Stimulated activated CD8-positive, alpha-beta memory T cell treated with anti-CD3 and anti-CD28 coated beads, Interleukin-12 subunit alpha, Interleukin-12 subunit beta, amount 100 ng/mL, for 24 hours (primary cell): ENCODE measurements at regions not wholly inside any gene's neighbourhood (a gene's known extent, or its start where the extent isn't known, plus 50 kb on each side); places are given as distances from the start of the nearest gene placed in this dataset.
"Not testable (repeated sequence)": the region's sequence is repeated elsewhere in the genome, so short reads cannot be mapped to it uniquely, and the experiment has no call there.

ENCODE experiments used
- DNase-seq: peaks from one replicate; pipeline ENCODE4 v3.0.0-alpha.2; 2020; ENCODE audit errors: extremely low read depth

- no peak for DNase-seq
These were observed 131.3 kb upstream of the ADRA1B start for GRCh38 chr5:159784993-159785392.

GRCh38 chr5:159785656-159786055 lies 130.6 kb upstream of the ADRA1B start:
- DNase-seq: no peak

- no peak for DNase-seq
These were observed 130.1 kb upstream of the ADRA1B start for GRCh38 chr5:159786201-159786600.

- no peak for DNase-seq
These were observed 129.2 kb upstream of the ADRA1B start for GRCh38 chr5:159786901-159787691.

- no peak for DNase-seq
These were observed 128.4 kb upstream of the ADRA1B start for GRCh38 chr5:159787837-159788236.

- no peak for DNase-seq
These were observed 127.4 kb upstream of the ADRA1B start for GRCh38 chr5:159788835-159789331.

- DNase-seq: no peak
These were observed 124.1 kb upstream of the ADRA1B start for GRCh38 chr5:159792180-159792579.

- no peak for DNase-seq
These were observed 118.9 kb upstream of the ADRA1B start for GRCh38 chr5:159797261-159797970.

- no peak for DNase-seq
These were observed 116.6 kb upstream of the ADRA1B start for GRCh38 chr5:159799701-159800100.

- DNase-seq: no peak
These were observed 116.0 kb upstream of the ADRA1B start for GRCh38 chr5:159800131-159800840.

GRCh38 chr5:159801303-159801702 lies 115.0 kb upstream of the ADRA1B start:
- DNase-seq: no peak

- no peak for DNase-seq
These were observed 113.6 kb upstream of the ADRA1B start for GRCh38 chr5:159802661-159803060.

- DNase-seq: no peak
These were observed 112.2 kb upstream of the ADRA1B start for GRCh38 chr5:159804121-159804520.

GRCh38 chr5:159805021-159805420 lies 111.3 kb upstream of the ADRA1B start:
- no peak for DNase-seq

- not testable (repeated sequence) for DNase-seq
These were observed 109.1 kb upstream of the ADRA1B start for GRCh38 chr5:159807135-159807534.

GRCh38 chr5:159807586-159807985 lies 108.7 kb upstream of the ADRA1B start:
- DNase-seq: no peak

GRCh38 chr5:159811712-159812111 lies 104.6 kb upstream of the ADRA1B start:
- no peak for DNase-seq

- DNase-seq: not testable (repeated sequence)
These were observed 103.5 kb upstream of the ADRA1B start for GRCh38 chr5:159812759-159813158.

- DNase-seq: no peak
These were observed 102.1 kb upstream of the ADRA1B start for GRCh38 chr5:159814222-159814621.

- no peak for DNase-seq
These were observed 101.3 kb upstream of the ADRA1B start for GRCh38 chr5:159814805-159815585.

GRCh38 chr5:159817262-159818029 lies 98.8 kb upstream of the ADRA1B start:
- DNase-seq: no peak
